ENCODE measurements at regions not wholly inside any gene's neighbourhood (a gene's known extent, or its start where the extent isn't known, plus 50 kb on each side); places are given as distances from the start of the nearest gene placed in this dataset.
"Not testable (repeated sequence)": the region's sequence is repeated elsewhere in the genome, so short reads cannot be mapped to it uniquely, and the experiment has no call there.

- Histone ChIP-seq H3K27me3 (no peaks in the 10 kb centered on the region), H3K4me1 (no peaks in the 10 kb centered on the region), H3K27ac (no peak overlapping the region), H3K9me3 (no peaks in the 10 kb centered on the region), H3K36me3 (no peaks in the 10 kb centered on the region), H3K4me3 (no peak overlapping the region)
- intact Hi-C loops (cut with DNase I; ENCODE audit: low total_unique reads), result no loop called here
- TF ChIP-seq, protein P1, sequence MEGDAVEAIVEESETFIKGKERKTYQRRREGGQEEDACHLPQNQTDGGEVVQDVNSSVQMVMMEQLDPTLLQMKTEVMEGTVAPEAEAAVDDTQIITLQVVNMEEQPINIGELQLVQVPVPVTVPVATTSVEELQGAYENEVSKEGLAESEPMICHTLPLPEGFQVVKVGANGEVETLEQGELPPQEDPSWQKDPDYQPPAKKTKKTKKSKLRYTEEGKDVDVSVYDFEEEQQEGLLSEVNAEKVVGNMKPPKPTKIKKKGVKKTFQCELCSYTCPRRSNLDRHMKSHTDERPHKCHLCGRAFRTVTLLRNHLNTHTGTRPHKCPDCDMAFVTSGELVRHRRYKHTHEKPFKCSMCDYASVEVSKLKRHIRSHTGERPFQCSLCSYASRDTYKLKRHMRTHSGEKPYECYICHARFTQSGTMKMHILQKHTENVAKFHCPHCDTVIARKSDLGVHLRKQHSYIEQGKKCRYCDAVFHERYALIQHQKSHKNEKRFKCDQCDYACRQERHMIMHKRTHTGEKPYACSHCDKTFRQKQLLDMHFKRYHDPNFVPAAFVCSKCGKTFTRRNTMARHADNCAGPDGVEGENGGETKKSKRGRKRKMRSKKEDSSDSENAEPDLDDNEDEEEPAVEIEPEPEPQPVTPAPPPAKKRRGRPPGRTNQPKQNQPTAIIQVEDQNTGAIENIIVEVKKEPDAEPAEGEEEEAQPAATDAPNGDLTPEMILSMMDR (IDR thresholded peaks at IDR 0.05), result no peak
- TF ChIP-seq POLR2A (IDR thresholded peaks at IDR 0.05), result no peak
- no peak for DNase-seq
Observed at GRCh38 chr5:40204144-40204543, 475.6 kb upstream of the PTGER4 start.

GRCh38 chr5:40202814-40203440 lies 476.8 kb upstream of the PTGER4 start:
- Histone ChIP-seq H3K27ac (peak overlapping the region in 1 of 2 donors; percentile 22), H3K27me3 (no peaks in the 10 kb centered on the region), H3K36me3 (no peaks in the 10 kb centered on the region), H3K4me1 (no peaks in the 10 kb centered on the region), H3K9me3 (no peaks in the 10 kb centered on the region), H3K4me3 (no peak overlapping the region)
- no peak for TF ChIP-seq POLR2A (IDR thresholded peaks at IDR 0.05)
- TF ChIP-seq, protein P1 (IDR thresholded peaks at IDR 0.05), result no peak
- DNase-seq, result no peak
- intact Hi-C loops (cut with DNase I; ENCODE audit: low total_unique reads), result no loop called here

DNA sequence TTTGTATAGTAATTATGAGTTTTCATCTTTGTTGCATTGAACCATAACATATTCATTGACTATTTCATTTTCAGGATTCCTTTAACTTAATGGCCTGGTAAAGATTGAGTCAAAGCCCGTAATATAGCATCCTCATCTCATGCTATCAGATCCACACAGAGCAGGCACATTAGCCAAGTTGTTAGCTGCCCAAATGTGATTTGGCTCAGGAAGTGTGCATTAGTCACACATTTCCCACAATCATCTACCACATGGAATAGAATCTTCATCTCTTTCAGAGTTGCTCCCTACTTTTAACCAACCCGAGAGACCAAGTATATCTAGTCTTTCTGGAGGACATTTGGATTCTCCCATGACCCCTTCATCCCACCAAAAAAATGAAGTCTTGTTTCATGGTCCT lies 481.0 kb upstream of the PTGER4 start:
- intact Hi-C loops (cut with DNase I; ENCODE audit: low total_unique reads), result no loop called here
- Histone ChIP-seq H3K4me1 (no peaks in the 10 kb centered on the region), H3K36me3 (no peaks in the 10 kb centered on the region), H3K4me3 (no peak overlapping the region), H3K27me3 (no peaks in the 10 kb centered on the region), H3K27ac (no peak overlapping the region), H3K9me3 (no peaks in the 10 kb centered on the region)
- TF ChIP-seq, protein P1 (IDR thresholded peaks at IDR 0.05), result no peak
- no peak for TF ChIP-seq POLR2A (IDR thresholded peaks at IDR 0.05)
- DNase-seq, result no peak

DNA sequence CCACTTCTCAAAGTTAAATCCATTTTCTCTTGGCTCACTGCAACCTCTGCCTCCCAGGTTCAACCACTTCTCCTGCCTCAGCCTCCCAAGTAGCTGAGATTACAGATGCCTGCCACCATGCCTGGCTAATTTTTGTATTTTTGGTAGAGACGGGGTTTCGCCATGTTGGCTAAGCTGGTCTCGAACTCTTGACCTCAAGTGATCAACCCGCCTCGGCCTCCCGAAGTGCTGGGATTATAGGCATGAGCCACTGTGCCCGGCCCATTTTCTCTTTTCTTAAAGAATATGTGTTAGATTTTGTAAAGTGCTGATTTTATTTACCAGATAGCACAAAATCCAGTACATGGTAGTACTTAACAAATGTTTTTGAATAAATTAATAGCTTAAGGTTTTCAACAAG lies 484.1 kb upstream of the PTGER4 start:
- H3K27me3 ChIP-seq; H3K36me3 ChIP-seq; H3K4me1 ChIP-seq; intact Hi-C loops (cut with DNase I; ENCODE audit: low total_unique reads); DNase-seq; H3K27ac ChIP-seq; H3K4me3 ChIP-seq; H3K9me3 ChIP-seq: not testable (repeated sequence)

- Histone ChIP-seq H3K27me3 (no peaks in the 10 kb centered on the region), H3K36me3 (no peaks in the 10 kb centered on the region), H3K4me3 (no peak overlapping the region), H3K9me3 (no peaks in the 10 kb centered on the region), H3K27ac (no peak overlapping the region), H3K4me1 (no peaks in the 10 kb centered on the region)
- TF ChIP-seq, protein P1 (IDR thresholded peaks at IDR 0.05), result no peak
- TF ChIP-seq POLR2A (IDR thresholded peaks at IDR 0.05), result no peak
- intact Hi-C loops (cut with DNase I; ENCODE audit: low total_unique reads), result no loop called here
- no peak for DNase-seq
Observed at GRCh38 chr5:40191150-40191549, 488.6 kb upstream of the PTGER4 start.

- no peak for TF ChIP-seq POLR2A (IDR thresholded peaks at IDR 0.05)
- TF ChIP-seq, protein P1 (IDR thresholded peaks at IDR 0.05), result no peak
Observed at GRCh38 chr5:40172721-40173120, 507.0 kb upstream of the PTGER4 start.

More at GRCh38 chr5:40172721-40173120, 507.0 kb upstream of the PTGER4 start:
- Histone ChIP-seq H3K9me3 (no peaks in the 10 kb centered on the region), H3K4me3 (no peak overlapping the region), H3K4me1 (no peaks in the 10 kb centered on the region), H3K36me3 (no peaks in the 10 kb centered on the region), H3K27ac (no peak overlapping the region), H3K27me3 (no peaks in the 10 kb centered on the region)
- DNase-seq, result no peak
- intact Hi-C loops (cut with DNase I; ENCODE audit: low total_unique reads), result no loop called here

All from uterus (tissue), 3 donors.